Ovary (tissue), 7 donors: ENCODE measurements at regions not wholly inside any gene's neighbourhood (a gene's known extent, or its start where the extent isn't known, plus 50 kb on each side); places are given as distances from the start of the nearest gene placed in this dataset.

ENCODE experiments used
- DNase-seq, 5 donors: peaks; one replicate each; pipeline ENCODE4 v3.0.0-alpha.2; 2019 to 2020
- H3K27ac ChIP-seq, 2 donors: fragments of 200-600 bp; one replicate each; pipeline versions ENCODE4 v1.5.1 to v1.8.0; 2019 to 2022
- H3K27me3 ChIP-seq: fragments of 200-600 bp; one replicate; pipeline ENCODE4 v1.8.0; 2022
- H3K36me3 ChIP-seq: fragments of 200-600 bp; sonication (generic); one replicate; pipeline ENCODE4 v1.5.1; 2019
- H3K4me1 ChIP-seq: one replicate; pipeline ENCODE4 v1.8.1; 2013; ENCODE audit warnings: mild to moderate bottlenecking, moderate library complexity; ENCODE audit not compliant: insufficient read depth
- H3K4me3 ChIP-seq: fragments of 200-600 bp; sonication (generic); one replicate; pipeline ENCODE4 v1.5.1; 2017
- H3K9me3 ChIP-seq, 2 donors: fragments of 200-600 bp in 1 of 2; sonication (generic) in 1 of 2; one replicate each; pipeline versions ENCODE4 v1.5.1 to v1.8.1; 2013 to 2019; ENCODE audit warnings: mild to moderate bottlenecking in 1 of 2, moderate library complexity in 1 of 2
- CTCF ChIP-seq, 3 donors: fragments of 450-650 bp in 2 of 3; fragments of 200-600 bp in 1 of 3; IDR thresholded peaks; one replicate each; pipeline versions ENCODE4 v1.5.1 to v1.8.0; 2016 to 2022; ENCODE audit warnings: antibody characterized with exemption in 3 of 3, mild to moderate bottlenecking in 1 of 3
- EP300 ChIP-seq: sonication (generic); formaldehyde crosslinking; IDR thresholded peaks from one replicate; pipeline ENCODE4 v1.6.1; 2017; ENCODE audit warnings: antibody characterized with exemption
- POLR2A ChIP-seq: fragments of 450-650 bp; IDR thresholded peaks from one replicate; pipeline ENCODE4 v1.6.1; 2017; ENCODE audit warnings: antibody characterized with exemption, mild to moderate bottlenecking, moderate library complexity
- WGBS, 3 donors: extraction: QIAGEN DNeasy Blood & Tissue Kit in 1 of 3; methylation state at CpG; one replicate each; pipeline versions ENCODE4 v1.1.5 to v1.1.7; 2013 to 2017; 5-methylcytosine and 5-hydroxymethylcytosine counted together
- intact Hi-C, 4 donors: fragments of 100-400 bp; cut with DNase I; formaldehyde crosslinking; loops; one replicate each; pipeline versions ENCODE4 v1.11.0 to v1.15.1; 2022 to 2023
- donor health status: DM: no; HTN: no; CAD: no; lungs with moderate emphysema.
- donor health status: DM: no; HTN: no; CAD: no.
- donor health status: Bipolar disorder and iron deficiency.
- donor health status: DM: no; HTN: no; CAD: no.
- donor health status: DM: yes; HTN: yes; CAD: no.

DNA sequence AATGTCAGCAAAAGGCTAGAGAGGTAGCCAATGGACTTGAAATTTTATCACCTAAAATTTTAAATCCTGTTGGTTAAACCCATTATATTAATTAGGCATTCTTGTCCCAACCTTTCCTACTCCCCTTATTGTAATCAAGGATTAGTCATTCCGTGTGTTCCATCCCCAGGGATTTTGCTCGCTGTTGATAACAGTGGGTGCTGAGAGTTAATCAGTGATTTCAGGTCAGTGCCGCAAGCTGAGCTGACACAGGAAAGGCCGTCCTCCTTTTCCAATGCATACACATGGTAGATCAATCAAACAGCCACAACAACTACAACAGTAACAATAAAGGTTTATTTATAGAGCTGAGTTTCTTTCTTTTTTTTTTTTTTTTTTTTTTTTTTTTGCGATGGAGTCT lies 271.4 kb downstream of the ACTR3B start:
- Histone ChIP-seq H3K9me3 (no peaks in the 10 kb centered on the region), H3K4me1 (no peaks in the 10 kb centered on the region), H3K27me3 (no peaks in the 10 kb centered on the region), H3K36me3 (no peaks in the 10 kb centered on the region), H3K4me3 (no peak overlapping the region), H3K27ac (no peak overlapping the region)
- DNase-seq: no peak
- intact Hi-C loops: loop anchor here in 1 of 4 donors (5.0 kb wide), 1 partner anchor 464 kb away; no protein-coding TSS in a partner anchor
- TF ChIP-seq EP300: no peak
- no peak for TF ChIP-seq CTCF (IDR thresholded peaks at IDR 0.05)
- 85 to 90% (median 86%) methylated on average over 5 of the region's 5 CpGs for WGBS, 3 donors

DNA sequence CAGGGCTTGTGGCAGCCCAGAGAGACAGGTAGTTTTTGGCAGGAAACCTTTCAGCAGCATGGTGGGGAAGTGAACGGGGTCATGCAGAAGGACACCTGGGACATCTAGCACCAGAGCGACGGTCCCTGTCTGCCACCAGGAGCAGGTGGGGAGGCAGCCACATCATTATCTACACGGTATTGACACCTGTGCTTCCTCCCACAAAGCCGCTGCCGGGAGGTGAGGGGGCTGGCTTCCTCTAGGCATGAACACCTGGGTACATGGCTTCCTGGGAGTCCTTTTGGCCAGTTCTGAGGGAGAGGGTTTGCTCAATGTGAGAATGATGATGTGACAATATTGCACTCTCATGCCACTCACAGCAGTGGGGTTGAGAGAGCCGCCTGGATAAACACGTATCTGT lies 275.2 kb downstream of the ACTR3B start:
- intact Hi-C loops: loop anchor here in 1 of 4 donors (5.0 kb wide), 1 partner anchor 467 kb away; no protein-coding TSS in a partner anchor
- no peak for TF ChIP-seq EP300
- TF ChIP-seq POLR2A: no peak
- TF ChIP-seq CTCF (IDR thresholded peaks at IDR 0.05): no peak
- H3K36me3 ChIP-seq: no peaks in the 10 kb centered on the region
- no peak for DNase-seq
- H3K4me3 ChIP-seq: no peak overlapping the region
- WGBS, 3 donors: 72 to 88% (median 77%) methylated on average over 8 of the region's 8 CpGs
- H3K27ac ChIP-seq: no peak overlapping the region
- H3K27me3 ChIP-seq: no peaks in the 10 kb centered on the region
- no peaks in the 10 kb centered on the region for H3K4me1 ChIP-seq
- no peaks in the 10 kb centered on the region for H3K9me3 ChIP-seq

GRCh38 chr7:153036396-153037063 lies 277.0 kb downstream of the ACTR3B start:
- no peak for DNase-seq
- Histone ChIP-seq H3K9me3 (no peaks in the 10 kb centered on the region), H3K4me1 (no peaks in the 10 kb centered on the region), H3K4me3 (no peak overlapping the region), H3K27me3 (no peaks in the 10 kb centered on the region), H3K36me3 (no peaks in the 10 kb centered on the region), H3K27ac (no peak overlapping the region)
- intact Hi-C loops: no loop called here
- WGBS, 3 donors: 75 to 79% (median 76%) methylated on average over 4 of the region's 4 CpGs
- TF ChIP-seq CTCF (IDR thresholded peaks at IDR 0.05) (no peak), POLR2A (no peak), EP300 (no peak)

GRCh38 chr7:153043440-153043839 lies 283.9 kb downstream of the ACTR3B start:
- Histone ChIP-seq H3K4me1 (no peaks in the 10 kb centered on the region), H3K27ac (no peak overlapping the region), H3K4me3 (no peak overlapping the region), H3K9me3 (no peaks in the 10 kb centered on the region), H3K27me3 (no peaks in the 10 kb centered on the region), H3K36me3 (no peaks in the 10 kb centered on the region)
- intact Hi-C loops: no loop called here
- 79 to 83% (median 83%) methylated on average over 9 of the region's 9 CpGs for WGBS, 3 donors
- TF ChIP-seq POLR2A (no peak), EP300 (no peak), CTCF (IDR thresholded peaks at IDR 0.05) (no peak)
- DNase-seq: no peak
